ENCODE measurements at regions not wholly inside any gene's neighbourhood (a gene's known extent, or its start where the extent isn't known, plus 50 kb on each side); places are given as distances from the start of the nearest gene placed in this dataset.

DNA sequence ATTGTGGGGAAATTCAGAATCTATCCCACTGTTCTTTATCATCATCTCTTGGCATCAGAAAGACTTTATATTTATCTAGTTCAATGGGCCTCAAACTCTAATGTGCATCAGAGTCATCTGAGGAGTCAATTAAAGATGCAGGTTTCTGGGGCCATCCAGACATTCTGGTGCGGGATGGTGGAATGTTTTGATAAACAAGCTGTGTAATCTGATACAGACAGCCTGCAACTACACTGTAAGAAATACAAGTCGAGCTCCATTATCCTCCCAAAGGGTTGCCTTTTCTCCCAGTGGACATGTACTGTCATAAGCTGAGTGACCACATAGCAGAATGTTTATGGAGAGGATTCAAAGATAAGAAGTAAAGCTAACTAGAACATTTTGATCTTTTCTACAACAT is 515.3 kb upstream of the DCC start:
- no peak for DNase-seq (ENCODE audit: low spot score)

DNA sequence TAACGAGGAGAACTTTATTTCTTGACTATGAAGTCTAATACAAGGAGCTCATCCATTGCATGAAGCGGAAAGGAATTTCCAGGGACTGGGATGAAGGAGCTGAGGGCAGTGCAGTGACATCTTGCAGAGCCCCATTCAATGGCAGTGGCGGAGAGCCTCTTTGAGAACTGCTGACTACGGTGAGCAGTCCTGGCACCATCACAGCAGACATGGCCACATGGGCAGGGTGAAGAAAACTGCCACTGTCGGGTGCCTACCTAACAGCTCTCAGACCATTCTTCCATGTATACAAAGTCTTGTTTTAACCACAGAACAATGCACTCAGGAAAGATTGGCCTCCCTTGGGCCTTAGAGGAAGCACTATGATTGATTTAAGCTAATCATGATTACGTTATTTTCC is 506.1 kb upstream of the DCC start:
- no peak for DNase-seq (ENCODE audit: low spot score)

DNA sequence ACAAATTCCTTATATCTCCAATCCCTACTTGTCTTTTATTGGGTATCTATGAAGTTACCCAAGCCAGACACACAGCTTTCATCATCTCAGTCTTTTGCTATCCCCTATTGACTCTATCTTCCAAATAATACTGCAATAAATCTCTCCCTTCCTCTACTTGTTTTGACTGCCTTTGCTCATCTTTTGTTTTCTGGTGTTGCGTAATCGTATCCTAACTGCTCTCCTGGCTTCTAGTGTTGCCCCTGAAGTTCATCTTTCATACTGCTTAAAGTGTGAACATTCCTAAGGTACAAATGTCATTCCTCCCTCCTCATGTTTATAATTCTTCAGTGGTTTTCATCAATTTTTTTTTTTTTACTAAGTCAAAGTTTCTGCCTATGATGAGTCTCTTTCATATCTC is 491.3 kb upstream of the DCC start:
- DNase-seq (ENCODE audit: low spot score) = no peak

DNA sequence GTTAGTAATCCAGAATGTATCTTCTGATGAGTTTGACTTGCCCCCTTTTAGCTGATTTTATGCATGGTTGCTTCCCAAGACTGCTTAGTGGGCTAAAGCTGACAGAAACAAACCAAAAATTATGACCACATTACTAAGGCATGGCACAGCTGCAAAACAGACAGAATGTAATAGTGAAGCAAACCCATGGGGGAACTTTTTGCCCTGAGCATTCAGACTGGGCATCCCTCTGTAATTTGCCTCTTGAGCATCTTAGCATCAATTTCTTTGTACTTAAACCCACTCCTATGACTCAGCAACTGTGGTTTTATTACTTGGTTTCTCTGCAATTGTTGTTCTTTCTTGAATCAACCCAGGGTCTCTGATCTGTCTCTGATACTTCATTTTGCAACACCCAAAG is 487.3 kb upstream of the DCC start:
- no peak for DNase-seq (ENCODE audit: low spot score)

DNA sequence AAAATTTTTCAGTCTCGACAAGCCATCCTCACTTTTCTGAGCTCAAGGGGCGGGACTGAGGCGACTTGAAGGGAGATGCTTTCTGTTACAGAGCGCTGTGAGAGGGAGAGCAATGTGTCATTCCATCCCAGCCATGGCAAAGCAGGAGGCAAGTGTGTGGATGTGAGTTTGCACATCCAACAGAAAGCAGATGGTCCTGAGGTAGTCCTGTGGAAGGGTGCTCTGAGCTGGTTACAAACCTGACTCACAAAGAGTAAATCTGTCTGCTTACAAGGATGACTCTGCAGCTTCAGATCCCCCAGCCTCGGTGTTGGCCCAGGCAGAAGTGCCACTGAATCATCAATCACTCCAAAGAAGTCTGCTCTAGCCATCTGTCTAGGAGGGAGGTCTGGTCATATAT is 482.0 kb upstream of the DCC start:
- no peak for DNase-seq (ENCODE audit: low spot score)

DNA sequence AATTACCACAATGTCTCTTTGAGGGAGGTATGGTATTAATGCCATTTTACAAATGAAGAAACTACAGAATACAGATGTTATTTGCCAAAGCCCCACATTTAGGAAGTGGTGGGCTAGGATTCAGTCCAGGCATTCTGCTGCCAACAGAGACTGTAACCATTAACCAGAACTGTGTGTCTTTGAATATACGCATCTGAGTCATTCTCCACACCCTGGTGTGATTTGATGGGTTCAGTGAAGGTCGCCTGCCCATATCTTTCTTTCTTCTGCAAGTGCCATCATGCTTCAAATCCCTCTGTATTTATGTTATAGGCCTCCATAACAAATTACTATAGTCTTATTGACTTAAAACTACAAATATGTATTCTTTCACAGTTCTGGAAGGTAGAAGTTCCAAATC is 479.0 kb upstream of the DCC start:
- no peak for DNase-seq (ENCODE audit: low spot score)

DNA sequence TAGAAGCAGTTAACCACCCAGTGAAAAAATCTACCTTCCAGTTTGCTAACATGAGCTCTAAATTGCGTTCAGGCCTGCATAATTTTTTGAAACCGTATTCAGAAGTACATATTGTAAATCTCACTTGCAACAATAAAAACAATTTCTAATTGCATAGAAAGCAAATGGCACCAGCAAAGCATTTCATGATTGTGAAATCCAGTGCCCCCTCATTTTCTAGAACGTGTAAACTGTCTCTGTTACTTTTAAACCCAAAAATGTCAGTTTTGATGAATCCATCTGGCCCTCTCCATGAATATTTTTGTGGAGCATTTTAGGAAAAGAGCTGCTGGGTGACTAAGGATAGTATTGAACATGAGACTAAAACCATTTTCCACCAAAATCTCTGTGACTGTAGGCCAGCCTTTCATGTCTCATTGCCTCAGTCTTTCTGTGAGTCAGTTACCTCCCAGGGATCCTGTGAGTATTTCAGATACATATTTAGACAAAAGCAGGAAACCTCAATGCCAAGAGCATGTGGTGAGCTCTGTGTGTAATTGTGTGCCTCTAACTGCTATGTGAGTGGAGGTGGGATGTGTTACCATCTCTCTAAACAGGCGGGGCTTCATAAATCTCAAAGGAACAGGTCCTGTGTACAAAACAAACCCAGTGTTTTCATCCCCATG is 477.8 kb upstream of the DCC start:
- no peak for DNase-seq (ENCODE audit: low spot score)

DNA sequence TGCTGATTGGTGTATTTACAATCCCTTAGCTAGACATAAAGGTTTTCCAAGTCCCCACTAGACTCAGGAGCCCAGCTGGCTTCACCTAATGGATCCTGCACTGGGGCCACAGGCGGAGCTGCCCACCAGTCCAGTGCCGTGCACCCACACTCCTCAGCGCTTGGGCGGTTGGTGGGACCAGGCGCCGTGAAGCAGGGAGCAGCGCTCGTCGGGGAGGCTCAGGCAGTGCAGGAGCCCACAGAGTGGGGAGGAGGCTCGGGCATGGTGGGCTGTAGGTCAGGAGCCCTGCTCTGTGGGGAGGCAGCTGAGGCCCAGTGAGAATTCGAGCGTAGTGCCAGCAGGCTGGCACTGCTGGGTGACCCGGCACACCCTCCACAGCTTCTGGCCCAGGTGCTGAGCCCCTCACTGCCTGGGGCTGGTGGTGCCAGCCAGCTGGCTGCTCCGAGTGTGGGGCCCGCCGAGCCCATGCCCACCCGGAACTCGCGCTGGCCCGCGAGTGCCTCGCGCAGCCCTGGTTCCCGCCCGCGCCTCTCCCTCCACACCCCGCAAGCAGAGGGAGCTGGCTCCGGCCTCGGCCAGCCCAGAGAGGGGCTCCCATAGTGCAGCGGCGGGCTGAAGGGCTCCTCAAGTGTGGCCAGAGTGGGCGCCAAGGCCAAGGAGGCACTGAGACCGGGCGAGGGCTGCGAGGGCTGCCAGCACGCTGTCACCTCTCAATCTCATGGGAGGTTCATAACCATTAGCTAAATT is 475.6 kb upstream of the DCC start:
- no peak for DNase-seq (ENCODE audit: low spot score)

DNA sequence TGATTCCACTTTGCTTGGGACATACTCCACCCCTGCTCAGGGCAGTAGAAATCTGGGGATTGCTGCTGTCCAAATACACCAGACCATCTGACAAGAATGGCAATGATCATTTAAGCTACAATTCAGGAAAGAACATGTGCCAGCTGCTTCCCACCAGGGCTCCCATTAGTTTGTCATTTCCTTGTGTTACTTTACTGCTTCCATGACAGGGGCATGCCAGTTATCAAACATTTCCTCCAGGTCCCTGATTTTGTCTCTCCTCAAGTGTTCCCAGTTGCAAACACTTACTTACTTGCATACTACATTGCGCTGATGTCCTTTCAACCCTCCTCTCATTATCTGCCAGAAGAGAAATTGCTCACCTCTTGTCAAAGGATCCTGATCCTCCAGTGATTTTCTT is 474.5 kb upstream of the DCC start:
- no peak for DNase-seq (ENCODE audit: low spot score)

DNA sequence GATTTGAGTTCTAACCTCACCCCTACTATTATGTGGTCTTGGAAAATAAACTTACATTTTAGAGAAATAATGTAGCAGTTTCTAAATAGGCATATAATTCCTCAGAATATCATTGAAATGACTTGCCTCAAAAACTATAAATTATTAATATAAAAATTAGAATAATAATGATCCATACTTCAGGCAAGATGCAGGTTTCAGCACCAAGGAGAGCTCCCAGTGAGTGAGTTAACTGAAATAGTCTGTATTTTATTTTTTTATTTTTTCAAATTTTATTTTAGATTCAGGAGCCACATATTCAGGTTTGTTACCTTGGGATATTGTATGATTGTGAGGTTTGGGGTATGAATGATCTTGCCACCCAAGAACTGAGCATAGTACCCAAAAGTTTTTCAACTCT is 472.2 kb upstream of the DCC start:
- no peak for DNase-seq (ENCODE audit: low spot score)

DNA sequence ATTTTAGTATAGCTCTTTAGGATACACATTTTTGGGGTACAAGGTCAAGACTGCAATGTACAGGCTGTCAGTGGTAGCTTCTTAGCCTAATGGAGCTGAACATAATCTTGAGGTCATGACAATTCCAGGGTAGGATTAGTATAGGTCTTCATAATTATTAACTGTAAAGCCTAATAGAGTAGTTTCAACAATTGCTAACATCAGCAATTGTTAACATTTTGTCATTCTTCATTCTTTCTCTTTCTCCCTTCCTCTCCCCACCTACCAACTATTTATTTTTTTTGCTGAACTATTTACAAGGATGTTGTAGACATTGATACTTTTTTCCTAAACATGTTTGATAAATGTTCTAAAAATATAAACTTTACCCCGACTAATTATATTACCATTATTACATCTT is 461.3 kb upstream of the DCC start:
- DNase-seq (ENCODE audit: low spot score) = no peak

DNA sequence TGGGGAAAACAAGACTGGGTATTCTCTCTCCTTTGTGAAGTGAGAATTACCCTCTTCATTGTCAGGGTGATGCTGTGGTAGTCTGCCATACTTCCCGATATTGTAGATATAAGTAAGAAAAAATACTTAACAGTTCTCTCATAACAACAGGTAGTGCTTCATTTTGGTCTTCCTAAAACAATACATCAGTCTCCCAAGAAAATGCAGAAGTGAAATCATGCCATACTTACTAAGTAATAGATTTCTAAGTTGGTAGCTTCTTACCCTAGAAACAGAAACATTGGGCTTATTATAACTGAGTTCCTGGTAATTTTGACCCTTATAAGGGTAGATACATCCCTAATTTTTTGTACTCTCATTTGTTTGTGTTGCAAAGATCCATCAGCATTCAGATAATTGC is 460.7 kb upstream of the DCC start:
- DNase-seq (ENCODE audit: low spot score) = no peak

DNA sequence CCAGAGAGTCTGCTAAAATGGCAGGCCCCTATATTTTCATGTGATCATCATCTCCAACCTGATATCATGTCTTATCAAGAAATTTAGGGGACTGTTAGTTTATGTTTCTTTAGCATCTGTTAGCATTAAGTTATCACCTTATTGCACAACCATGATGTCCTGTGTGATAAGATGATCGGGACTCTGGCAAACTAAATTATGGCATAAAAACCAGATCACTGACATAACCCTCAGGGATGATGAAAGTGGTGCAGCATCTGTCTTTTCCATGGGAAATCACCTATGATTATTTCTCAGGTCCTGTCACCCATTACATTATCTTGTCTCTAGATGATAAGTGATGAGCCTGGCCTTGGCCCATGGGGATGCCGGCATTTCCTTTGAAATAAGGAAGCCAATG is 458.6 kb upstream of the DCC start:
- no peak for DNase-seq (ENCODE audit: low spot score)

DNA sequence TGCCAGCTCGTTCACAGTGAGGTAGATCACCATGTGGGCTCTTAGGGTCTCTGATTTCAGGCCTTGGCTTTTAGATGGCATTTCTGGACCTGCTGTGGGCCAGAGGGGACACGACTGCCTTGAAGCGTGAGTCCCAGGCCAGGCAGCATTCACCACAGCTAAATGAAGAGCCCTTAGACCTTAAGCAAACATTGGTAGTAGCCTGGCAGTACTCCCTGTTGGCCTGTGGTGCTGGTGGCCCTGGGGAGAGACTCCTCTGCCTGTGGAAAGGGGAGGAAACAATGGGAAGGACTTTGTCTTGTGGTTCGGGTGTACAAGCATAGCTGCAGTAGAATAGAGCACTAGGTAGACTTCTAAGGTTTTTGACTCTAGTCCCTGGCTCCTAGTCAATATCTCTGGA is 456.0 kb upstream of the DCC start:
- no peak for DNase-seq (ENCODE audit: low spot score)

DNA sequence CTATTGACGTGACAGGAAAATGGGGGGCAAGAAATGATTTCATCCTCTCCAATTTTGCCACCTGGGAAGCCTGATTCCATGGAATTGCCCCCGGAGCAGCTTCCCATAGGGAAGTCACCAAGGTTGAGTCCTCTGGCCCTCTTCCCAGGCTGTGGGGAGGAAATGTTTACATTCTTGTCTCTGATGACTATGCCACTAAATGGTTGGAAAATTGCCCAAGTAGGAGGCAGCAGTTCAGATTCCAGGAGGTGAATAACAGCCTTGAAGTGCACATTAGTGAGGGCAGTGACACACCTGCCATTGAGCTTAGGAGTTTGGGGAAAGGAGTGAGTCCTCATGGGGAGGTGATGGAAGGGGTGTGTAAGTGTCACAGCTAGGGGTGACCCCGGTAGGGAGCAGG is 449.2 kb upstream of the DCC start:
- DNase-seq (ENCODE audit: low spot score) = peak; percentile 57

DNA sequence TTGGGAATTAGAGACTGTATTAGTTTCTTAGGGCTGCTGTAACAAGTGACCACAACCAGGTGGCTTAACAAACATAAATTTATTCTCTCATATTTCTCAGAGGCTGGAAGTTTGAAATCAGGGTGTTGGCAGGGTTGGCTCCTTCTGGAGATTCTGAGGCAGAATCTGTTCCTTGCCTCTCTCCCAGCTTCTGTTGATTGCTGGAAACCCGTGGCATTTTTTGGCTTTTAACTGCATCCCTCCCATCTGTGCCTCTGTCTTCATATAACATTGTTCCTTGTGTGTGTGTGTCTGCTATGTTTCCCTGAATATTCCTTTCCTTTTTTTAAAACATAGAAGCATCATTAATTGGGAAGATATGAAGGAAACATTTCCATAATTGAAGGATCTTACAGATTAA is 448.1 kb upstream of the DCC start:
- no peak for DNase-seq (ENCODE audit: low spot score)

DNA sequence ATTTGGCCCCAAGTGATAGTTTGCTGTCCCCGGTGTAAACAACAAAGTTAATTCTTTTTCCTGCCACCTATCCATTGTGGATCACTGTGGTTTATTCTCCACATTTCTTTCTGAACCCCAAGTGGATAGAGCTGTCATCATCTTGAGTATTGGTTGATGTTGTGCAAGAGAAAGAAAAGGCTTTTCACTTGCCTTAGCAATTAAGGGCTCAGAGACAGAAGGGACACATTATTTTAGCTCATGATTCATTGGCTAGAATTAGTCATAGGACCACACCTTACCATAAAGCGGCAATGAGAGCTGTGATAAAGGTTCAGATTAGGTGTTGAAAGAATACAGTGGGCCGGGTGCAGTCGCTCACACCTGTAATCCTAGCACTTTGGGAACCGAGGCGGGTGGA is 442.1 kb upstream of the DCC start:
- peak; percentile 71 for DNase-seq (ENCODE audit: low spot score)

DNA sequence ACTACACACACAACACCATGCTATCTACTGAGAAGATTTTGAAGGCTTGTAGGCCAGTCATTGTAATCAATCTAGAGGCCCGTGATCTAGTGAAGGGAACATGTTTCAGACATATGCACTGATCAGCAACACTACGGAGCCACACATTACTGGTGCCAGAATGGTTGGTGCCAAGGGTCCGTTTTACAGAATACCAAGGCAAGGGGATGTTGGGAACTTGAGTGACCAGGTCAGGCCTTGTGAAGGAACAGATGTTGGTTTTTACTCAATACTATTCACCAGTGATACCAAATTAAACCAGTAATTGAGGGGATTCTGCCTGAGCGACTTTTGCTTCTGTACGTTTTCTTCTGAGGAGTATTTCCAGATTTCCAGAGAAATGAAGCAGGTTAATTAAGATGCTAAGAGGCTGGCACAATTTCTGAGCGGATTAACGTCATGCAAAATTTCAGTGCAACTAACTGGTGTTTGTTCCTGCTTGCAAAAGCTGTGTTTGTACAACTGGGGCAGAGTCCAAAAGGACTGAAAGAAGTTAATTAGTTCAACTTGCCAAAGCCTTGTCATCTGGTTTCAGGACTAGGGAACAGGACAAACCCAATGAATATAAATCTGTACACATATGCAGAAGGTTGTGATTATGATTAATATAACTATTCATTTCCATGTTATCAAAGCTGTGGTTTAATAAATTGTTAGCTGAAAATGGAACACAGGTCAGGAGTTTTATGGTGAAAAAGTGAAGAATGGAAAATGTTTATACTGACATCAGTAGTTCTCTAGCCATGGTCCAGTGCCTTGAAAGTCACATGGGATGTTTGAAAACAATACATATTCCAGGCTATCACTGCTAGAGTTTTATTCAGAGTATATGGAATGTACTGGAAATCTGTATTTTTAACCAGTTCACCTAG is 432.1 kb upstream of the DCC start:
- DNase-seq (ENCODE audit: low spot score) = no peak

DNA sequence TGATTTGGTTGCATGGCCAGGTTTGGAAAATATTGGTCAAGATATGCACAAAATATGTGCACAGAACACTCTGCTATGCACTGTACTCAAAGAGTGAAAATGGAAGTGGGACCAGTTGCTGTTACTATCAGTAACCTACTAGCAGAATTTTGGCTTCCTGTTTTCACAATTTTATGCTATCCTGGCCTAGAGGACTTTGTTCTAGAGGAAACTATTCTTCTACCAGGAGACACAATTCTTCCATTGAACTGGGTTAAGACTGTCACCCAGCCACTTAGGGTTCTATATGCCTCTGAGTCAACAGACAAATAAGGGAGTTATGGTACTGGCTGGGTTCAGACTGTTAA is 431.4 kb upstream of the DCC start:
- no peak for DNase-seq (ENCODE audit: low spot score)

DNA sequence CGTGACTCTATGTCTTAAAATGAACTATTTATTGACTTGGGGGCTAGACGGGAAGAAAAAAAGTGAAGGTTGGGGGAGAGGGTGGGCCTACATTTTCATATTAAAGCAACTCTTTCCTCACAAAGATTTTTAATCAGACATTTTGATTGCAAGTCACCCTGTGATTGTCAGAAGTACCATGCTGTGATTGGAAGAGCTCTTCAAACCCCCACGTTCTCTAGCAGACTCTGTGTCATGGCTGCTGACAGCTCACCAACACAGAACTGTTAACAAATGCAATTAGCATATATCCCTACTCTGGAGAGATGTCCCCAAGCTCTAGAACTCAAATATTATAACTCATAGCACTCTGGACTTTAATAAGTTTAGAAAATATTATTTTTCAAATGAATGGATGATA is 428.4 kb upstream of the DCC start:
- DNase-seq (ENCODE audit: low spot score) = no peak

DNA sequence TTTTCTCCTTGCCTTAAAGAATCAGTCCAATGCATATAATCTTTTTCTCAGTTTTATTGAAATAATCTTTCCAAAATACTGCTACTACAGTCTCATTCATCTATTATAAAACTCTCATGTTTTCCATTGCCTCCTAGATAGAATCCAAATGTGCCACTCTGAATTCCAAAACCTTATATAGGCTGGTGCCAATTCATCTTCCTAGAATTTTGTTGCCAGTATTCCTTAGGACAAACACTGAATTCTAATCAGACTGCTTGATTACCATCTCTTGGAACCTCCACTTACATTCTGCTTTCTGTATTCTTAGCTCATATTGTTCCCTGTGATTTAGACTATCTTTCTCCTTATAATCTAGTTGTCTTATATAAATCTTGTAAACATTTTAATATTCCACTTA is 427.6 kb upstream of the DCC start:
- DNase-seq (ENCODE audit: low spot score) = no peak

DNA sequence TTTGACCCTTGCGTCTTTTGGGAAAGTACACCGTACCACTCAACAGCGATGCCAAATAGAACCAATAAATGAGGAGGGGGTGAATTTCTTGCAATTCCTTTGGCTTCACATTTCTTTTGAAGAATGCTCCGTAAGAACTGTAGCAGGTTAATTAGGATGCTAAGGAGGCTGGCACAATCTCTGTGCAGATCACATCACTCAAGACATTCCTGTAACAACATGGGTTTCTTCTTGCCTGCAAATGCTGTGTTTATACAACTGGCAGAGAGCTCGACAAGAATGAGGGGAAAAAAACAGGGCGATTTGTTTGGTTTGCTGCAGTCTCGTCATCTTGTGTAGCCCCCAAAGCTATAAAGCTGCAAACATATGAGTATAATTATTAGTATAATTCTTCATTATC is 424.8 kb upstream of the DCC start:
- DNase-seq (ENCODE audit: low spot score) = no peak

DNA sequence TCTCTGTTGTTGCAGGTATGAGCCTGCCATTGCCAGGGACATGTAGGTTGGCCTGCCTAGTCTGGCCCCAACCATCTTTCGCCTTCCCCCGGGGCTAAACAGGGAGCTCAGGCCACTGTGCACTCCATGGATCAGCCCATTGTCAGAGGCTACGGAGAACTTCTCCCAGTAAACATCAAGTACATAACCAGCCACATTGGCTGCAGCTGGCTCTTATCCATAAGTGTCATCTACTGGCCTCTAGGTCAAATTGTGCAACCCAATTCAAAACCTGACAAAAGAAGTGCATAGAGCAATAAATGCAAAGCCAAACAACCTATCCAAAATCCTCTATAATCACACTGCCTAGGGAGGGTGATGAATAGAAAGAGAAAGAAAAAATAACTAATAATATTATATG is 418.1 kb upstream of the DCC start:
- no peak for DNase-seq (ENCODE audit: low spot score)

All from SW480 (cell line).